ENCODE measurements at regions not wholly inside any gene's neighbourhood (a gene's known extent, or its start where the extent isn't known, plus 50 kb on each side); places are given as distances from the start of the nearest gene placed in this dataset.

DNA sequence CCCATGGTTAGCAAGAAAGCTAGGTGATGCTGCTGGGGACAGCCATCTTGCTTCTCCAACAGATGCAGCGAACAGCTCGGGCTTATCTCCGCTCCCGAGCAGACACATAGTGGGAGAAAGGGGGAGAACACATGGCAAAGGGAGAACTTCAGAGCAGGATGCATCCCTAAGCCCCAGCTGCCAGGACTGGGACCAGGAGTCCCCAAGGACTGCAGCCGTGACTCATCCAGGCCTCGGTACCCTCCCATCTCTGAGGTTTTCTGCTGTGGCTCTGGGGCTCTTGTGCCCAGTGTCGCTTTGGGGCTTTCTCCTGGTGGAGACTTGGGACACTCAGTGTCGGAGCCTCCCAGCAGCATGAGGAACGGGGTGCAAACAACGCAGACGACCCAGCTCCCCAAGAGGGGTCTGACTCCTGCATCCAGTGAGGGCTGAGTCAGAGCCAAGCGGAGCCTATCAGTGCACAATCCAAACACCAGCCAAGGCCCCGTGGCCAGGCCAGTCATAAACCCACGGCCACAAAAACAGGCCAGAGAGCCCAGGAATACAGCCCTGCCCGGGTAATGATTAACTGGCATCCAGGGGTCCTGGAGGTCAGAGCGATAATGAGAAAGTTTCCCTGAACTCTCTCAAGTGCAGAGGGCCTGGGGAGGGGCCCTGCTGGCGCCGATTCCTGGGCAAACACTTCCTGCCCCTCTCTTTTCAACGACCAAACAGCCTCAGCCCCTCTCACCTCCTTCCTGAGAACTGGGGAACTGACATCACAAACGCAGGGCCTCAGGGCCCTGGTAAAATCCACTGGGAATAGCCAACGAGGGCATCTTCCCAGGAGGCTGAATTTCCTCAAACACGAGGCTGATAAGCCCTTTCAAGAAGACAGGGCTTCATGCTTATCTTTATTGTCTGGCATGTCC, 202.9 kb downstream of the USP12 start:
- no peaks in the 10 kb centered on the region for H3K9me3 Mint-ChIP-seq
- Histone ChIP-seq H3K36me3 (ENCODE audit: control insufficient read depth in 2 of 2, extremely low read depth in 1 of 2, insufficient read depth in 1 of 2, low read length in 1 of 2) (no peaks in the 10 kb centered on the region), H3K4me1 (ENCODE audit: control insufficient read depth in 1 of 2, extremely low read depth in 1 of 2, insufficient read depth in 2 of 2, low read length in 2 of 2) (no peaks in the 10 kb centered on the region), H3K27me3 (replicated peaks in 1 of 2; ENCODE audit: control insufficient read depth in 2 of 2, extremely low read depth in 1 of 2, insufficient read depth in 2 of 2, low read length in 1 of 2) (peaks cover 0 to 9% of the 10 kb centered on the region in 2 experiments), H3K9me3 (no peaks in the 10 kb centered on the region), H3K27ac (ENCODE audit: low read length) (no peak overlapping the region), H3K4me3 (ENCODE audit: control insufficient read depth in 1 of 2, extremely low read depth in 1 of 2, low read length in 1 of 2) (no peak overlapping the region)
- no peaks in the 10 kb centered on the region for H3K36me3 Mint-ChIP-seq
- H3K4me3 Mint-ChIP-seq, result no peak overlapping the region
- CTCF ChIA-PET, result no interaction called here
- ATAC-seq (replicated peaks in 1 of 4), result no peak
- no peak for DNase-seq
- POLR2A ChIA-PET, result no interaction called here
- peaks cover 3 to 14% (median 4%) of the 10 kb centered on the region in 3 donors for H3K4me1 Mint-ChIP-seq
- H3K27ac Mint-ChIP-seq, result no peak overlapping the region
- peaks cover 0 to 3% of the 10 kb centered on the region in 2 donors for H3K27me3 Mint-ChIP-seq
- 68% methylated on average over 20 of the region's 22 CpGs for WGBS (ENCODE audit: insufficient coverage)

- Histone ChIP-seq H3K27me3 (replicated peaks in 1 of 2; ENCODE audit: control insufficient read depth in 2 of 2, extremely low read depth in 1 of 2, insufficient read depth in 2 of 2, low read length in 1 of 2) (peaks cover 0 to 9% of the 10 kb centered on the region in 2 experiments), H3K9me3 (no peaks in the 10 kb centered on the region), H3K4me3 (ENCODE audit: control insufficient read depth in 1 of 2, extremely low read depth in 1 of 2, low read length in 1 of 2) (no peak overlapping the region), H3K4me1 (ENCODE audit: control insufficient read depth in 1 of 2, extremely low read depth in 1 of 2, insufficient read depth in 2 of 2, low read length in 2 of 2) (no peaks in the 10 kb centered on the region), H3K36me3 (ENCODE audit: control insufficient read depth in 2 of 2, extremely low read depth in 1 of 2, insufficient read depth in 1 of 2, low read length in 1 of 2) (no peaks in the 10 kb centered on the region), H3K27ac (ENCODE audit: low read length) (no peak overlapping the region)
- no peak overlapping the region for H3K27ac Mint-ChIP-seq
- POLR2A ChIA-PET, result no interaction called here
- DNase-seq (no peak), ATAC-seq (replicated peaks in 1 of 4) (no peak)
- H3K9me3 Mint-ChIP-seq, result no peaks in the 10 kb centered on the region
- peaks cover 0 to 3% of the 10 kb centered on the region in 2 donors for H3K27me3 Mint-ChIP-seq
- CTCF ChIA-PET, result interaction anchor here in 1 of 2 donors (0.6 kb wide), 1 partner anchor 988 kb away, joined by 3 read pairs; no protein-coding TSS in a partner anchor
- H3K36me3 Mint-ChIP-seq, result no peaks in the 10 kb centered on the region
- WGBS (ENCODE audit: insufficient coverage), result 83% methylated on average over 12 of the region's 17 CpGs
- peaks cover 3 to 8% (median 4%) of the 10 kb centered on the region in 3 donors for H3K4me1 Mint-ChIP-seq
- no peak overlapping the region for H3K4me3 Mint-ChIP-seq
Observed at GRCh38 chr13:26967119-26968038, 204.2 kb downstream of the USP12 start.

DNA sequence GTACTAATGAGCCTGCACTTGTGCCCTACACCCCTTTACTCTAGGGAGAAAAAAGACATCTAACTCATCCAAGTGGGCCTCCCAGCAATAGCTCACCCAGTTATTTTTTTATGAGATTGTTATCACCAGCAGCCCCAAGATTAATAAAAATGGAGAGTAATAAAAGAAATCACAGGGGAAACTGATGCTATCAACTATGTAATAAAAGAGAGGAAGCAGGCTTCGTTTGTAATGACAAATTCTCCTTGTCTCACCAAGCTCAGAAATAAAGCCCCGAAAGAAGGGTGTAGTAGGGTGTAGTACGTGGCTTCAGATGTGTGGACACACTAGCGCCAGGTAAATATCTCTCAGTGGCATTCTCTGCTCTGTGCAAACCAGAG, 204.9 kb downstream of the USP12 start:
- CTCF ChIA-PET, result interaction anchor here in 1 of 2 donors (0.6 kb wide), 1 partner anchor 988 kb away, joined by 3 read pairs; no protein-coding TSS in a partner anchor
- H3K27ac ChIP-seq (ENCODE audit: low read length), result no peak overlapping the region

DNA sequence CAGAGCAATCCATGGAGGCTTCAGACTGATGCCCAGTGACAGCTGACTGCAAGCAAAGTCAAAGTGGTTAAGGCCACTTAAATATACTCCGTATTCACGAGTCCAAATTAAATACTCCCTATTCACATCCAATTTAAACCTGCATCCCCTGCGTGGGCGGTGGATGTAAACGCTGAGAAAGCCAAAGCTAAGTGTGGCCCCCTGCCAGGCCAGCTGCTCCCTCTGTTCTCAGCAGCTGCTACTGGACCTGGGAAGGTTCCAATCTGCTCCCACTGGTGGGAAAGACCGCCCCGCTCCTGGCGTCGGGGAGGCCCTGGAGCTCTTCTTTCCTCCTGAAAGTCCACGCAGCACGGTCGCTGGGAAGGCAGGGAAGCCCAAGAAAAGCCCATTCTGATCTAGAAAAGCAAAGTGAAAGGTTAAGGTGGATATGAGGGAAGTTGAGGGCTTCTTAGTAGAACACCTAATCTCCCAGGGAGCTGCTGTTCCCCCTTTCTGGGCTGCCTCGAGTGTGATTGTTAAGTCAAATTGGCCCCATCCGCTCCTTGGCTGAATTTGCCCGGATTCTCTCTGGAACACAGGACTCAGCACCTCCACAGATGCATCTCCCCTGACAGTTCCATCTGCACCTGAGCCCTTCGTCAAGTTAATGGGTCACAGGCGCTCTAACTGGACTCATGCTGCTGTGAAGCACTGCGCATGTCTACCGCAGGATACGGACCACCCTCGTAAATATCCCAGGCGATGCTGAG, 205.5 kb downstream of the USP12 start:
- ATAC-seq (replicated peaks in 1 of 4), result no peak
- Histone ChIP-seq H3K4me3 (ENCODE audit: control insufficient read depth in 1 of 2, extremely low read depth in 1 of 2, low read length in 1 of 2) (no peak overlapping the region), H3K36me3 (ENCODE audit: control insufficient read depth in 2 of 2, extremely low read depth in 1 of 2, insufficient read depth in 1 of 2, low read length in 1 of 2) (no peaks in the 10 kb centered on the region), H3K27ac (ENCODE audit: low read length) (no peak overlapping the region), H3K9me3 (no peaks in the 10 kb centered on the region), H3K27me3 (replicated peaks in 1 of 2; ENCODE audit: control insufficient read depth in 2 of 2, extremely low read depth in 1 of 2, insufficient read depth in 2 of 2, low read length in 1 of 2) (peaks cover 0 to 13% of the 10 kb centered on the region in 2 experiments), H3K4me1 (ENCODE audit: control insufficient read depth in 1 of 2, extremely low read depth in 1 of 2, insufficient read depth in 2 of 2, low read length in 2 of 2) (no peaks in the 10 kb centered on the region)
- Mint-ChIP-seq H3K27ac (no peak overlapping the region), H3K4me1 (no peaks in the 10 kb centered on the region), H3K36me3 (no peaks in the 10 kb centered on the region), H3K27me3 (peaks cover 0 to 3% of the 10 kb centered on the region in 2 donors), H3K4me3 (no peak overlapping the region), H3K9me3 (no peaks in the 10 kb centered on the region)
- CTCF ChIA-PET, result no interaction called here
- POLR2A ChIA-PET, result no interaction called here
- 87% methylated on average over 16 of the region's 22 CpGs for whole genome bisulfite sequencing (ENCODE audit: insufficient coverage)
- DNase-seq, result no peak

More for the DNA sequence above, 204.9 kb downstream of the USP12 start:
- H3K27ac Mint-ChIP-seq, result no peak overlapping the region
- no peaks in the 10 kb centered on the region for H3K9me3 ChIP-seq
- POLR2A ChIA-PET, result no interaction called here
- H3K27me3 Mint-ChIP-seq, result peaks cover 0 to 3% of the 10 kb centered on the region in 2 donors
- DNase-seq (no peak), ATAC-seq (replicated peaks in 1 of 4) (no peak)
- H3K9me3 Mint-ChIP-seq, result no peaks in the 10 kb centered on the region
- no peaks in the 10 kb centered on the region for H3K4me1 ChIP-seq (ENCODE audit: control insufficient read depth in 1 of 2, extremely low read depth in 1 of 2, insufficient read depth in 2 of 2, low read length in 2 of 2)
- no peaks in the 10 kb centered on the region for H3K36me3 ChIP-seq (ENCODE audit: control insufficient read depth in 2 of 2, extremely low read depth in 1 of 2, insufficient read depth in 1 of 2, low read length in 1 of 2)
- H3K4me3 ChIP-seq (ENCODE audit: control insufficient read depth in 1 of 2, extremely low read depth in 1 of 2, low read length in 1 of 2), result no peak overlapping the region
- peaks cover 0 to 2% (median 0%) of the 10 kb centered on the region in 3 donors for H3K4me1 Mint-ChIP-seq
- WGBS (ENCODE audit: insufficient coverage), result no CpG with 5 or more reads among the region's 4 CpGs
- H3K27me3 ChIP-seq (replicated peaks in 1 of 2; ENCODE audit: control insufficient read depth in 2 of 2, extremely low read depth in 1 of 2, insufficient read depth in 2 of 2, low read length in 1 of 2), result peaks cover 0 to 13% of the 10 kb centered on the region in 2 experiments
- H3K36me3 Mint-ChIP-seq, result no peaks in the 10 kb centered on the region
- H3K4me3 Mint-ChIP-seq, result no peak overlapping the region

DNA sequence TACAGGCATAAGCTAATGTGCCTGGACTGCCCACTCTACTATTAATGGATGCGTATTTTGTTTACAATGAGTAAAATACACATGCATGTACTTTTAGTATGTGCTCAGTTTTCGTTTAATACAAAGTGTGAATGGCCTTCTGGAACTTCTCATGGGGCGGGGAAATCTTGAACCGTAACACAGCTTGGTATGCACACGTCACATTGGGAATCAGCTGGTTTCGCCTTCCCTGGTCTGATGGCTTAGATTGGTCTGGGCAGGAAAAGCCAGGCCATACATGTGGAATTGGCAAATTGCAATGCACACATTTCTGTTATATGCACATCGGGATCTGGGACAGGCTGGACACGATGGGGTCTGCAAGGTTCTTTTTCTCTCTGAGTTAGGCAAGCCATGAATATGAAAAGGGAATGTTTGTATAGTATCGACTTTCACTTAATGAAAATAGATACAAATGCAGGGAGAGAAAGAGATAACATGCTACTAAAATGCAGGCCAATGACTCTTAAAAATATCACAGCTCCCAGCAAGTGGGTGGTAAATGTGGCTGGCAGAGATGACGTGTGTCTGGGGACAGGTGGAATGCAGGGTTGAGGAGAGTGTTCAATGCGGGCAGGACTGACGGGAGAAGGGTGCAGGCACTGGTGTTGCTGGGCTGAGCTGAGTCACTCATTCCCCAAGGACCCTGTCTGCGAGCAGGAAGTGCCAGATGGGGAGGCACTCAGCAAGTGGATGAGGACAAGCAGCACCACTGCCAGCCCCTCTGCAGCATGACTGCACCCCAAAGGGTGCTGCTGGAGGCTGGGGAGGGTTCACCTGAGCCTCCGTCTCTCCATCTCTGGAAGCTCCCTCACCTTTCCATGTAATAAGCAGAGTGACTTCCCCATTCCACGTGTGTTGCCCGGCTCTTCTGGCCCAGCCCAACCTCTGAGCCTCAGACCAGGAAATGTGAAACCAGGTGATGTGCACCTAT, 204.0 kb upstream of the GPR12 start:
- Mint-ChIP-seq H3K4me1 (no peaks in the 10 kb centered on the region), H3K27me3 (peaks cover 2 to 6% of the 10 kb centered on the region in 2 donors), H3K36me3 (no peaks in the 10 kb centered on the region), H3K4me3 (no peak overlapping the region), H3K9me3 (no peaks in the 10 kb centered on the region), H3K27ac (no peak overlapping the region)
- DNase-seq, result no peak
- no peaks in the 10 kb centered on the region for H3K4me1 ChIP-seq (ENCODE audit: control insufficient read depth in 1 of 2, extremely low read depth in 1 of 2, insufficient read depth in 2 of 2, low read length in 2 of 2)
- WGBS (ENCODE audit: insufficient coverage), result 77% methylated on average over 12 of the region's 16 CpGs
- ChIA-PET POLR2A (no interaction called here), CTCF (interaction anchor here in 1 of 2 donors (0.6 kb wide), 1 partner anchor 35 kb away, joined by 3 read pairs; no protein-coding TSS in a partner anchor)
- H3K4me3 ChIP-seq (ENCODE audit: control insufficient read depth in 1 of 2, extremely low read depth in 1 of 2, low read length in 1 of 2), result no peak overlapping the region
- H3K27me3 ChIP-seq (replicated peaks in 1 of 2; ENCODE audit: control insufficient read depth in 2 of 2, extremely low read depth in 1 of 2, insufficient read depth in 2 of 2, low read length in 1 of 2), result peaks cover 0 to 13% of the 10 kb centered on the region in 2 experiments
- no peak for ATAC-seq (replicated peaks in 1 of 4)
- H3K27ac ChIP-seq (ENCODE audit: low read length), result no peak overlapping the region
- no peaks in the 10 kb centered on the region for H3K36me3 ChIP-seq (ENCODE audit: control insufficient read depth in 2 of 2, extremely low read depth in 1 of 2, insufficient read depth in 1 of 2, low read length in 1 of 2)
- no peaks in the 10 kb centered on the region for H3K9me3 ChIP-seq
